ENCODE measurements at regions not wholly inside any gene's neighbourhood (a gene's known extent, or its start where the extent isn't known, plus 50 kb on each side); places are given as distances from the start of the nearest gene placed in this dataset.

- no peaks in the 10 kb centered on the region for H3K27me3 Mint-ChIP-seq (ENCODE audit: unreplicated experiment)
- DNase-seq (ENCODE audit: extremely low spot score, unreplicated experiment): no peak
- no peaks in the 10 kb centered on the region for H3K4me1 Mint-ChIP-seq (ENCODE audit: unreplicated experiment)
- H3K9me3 Mint-ChIP-seq (ENCODE audit: unreplicated experiment): peaks cover 19% of the 10 kb centered on the region
- no peaks in the 10 kb centered on the region for H3K36me3 Mint-ChIP-seq (ENCODE audit: unreplicated experiment)
- no peak overlapping the region for H3K27ac Mint-ChIP-seq (ENCODE audit: unreplicated experiment)
- no peak overlapping the region for H3K4me3 Mint-ChIP-seq (ENCODE audit: unreplicated experiment)
- TF ChIP-seq CTCF (IDR thresholded peaks at IDR 0.05): no peak
These were observed 243.9 kb downstream of the DLL1 start for GRCh38 chr6:170046791-170047626.

GRCh38 chr6:170045981-170046667 lies 244.8 kb downstream of the DLL1 start:
- Mint-ChIP-seq H3K27me3 (ENCODE audit: unreplicated experiment) (no peaks in the 10 kb centered on the region), H3K4me3 (ENCODE audit: unreplicated experiment) (no peak overlapping the region), H3K4me1 (ENCODE audit: unreplicated experiment) (no peaks in the 10 kb centered on the region), H3K27ac (ENCODE audit: unreplicated experiment) (no peak overlapping the region), H3K36me3 (ENCODE audit: unreplicated experiment) (no peaks in the 10 kb centered on the region), H3K9me3 (ENCODE audit: unreplicated experiment) (peaks cover 21% of the 10 kb centered on the region)
- DNase-seq (ENCODE audit: extremely low spot score, unreplicated experiment): no peak
- TF ChIP-seq CTCF (IDR thresholded peaks at IDR 0.05): no peak

GRCh38 chr6:170045563-170045960 lies 245.3 kb downstream of the DLL1 start:
- Mint-ChIP-seq H3K9me3 (ENCODE audit: unreplicated experiment) (peaks cover 21% of the 10 kb centered on the region), H3K36me3 (ENCODE audit: unreplicated experiment) (no peaks in the 10 kb centered on the region), H3K27me3 (ENCODE audit: unreplicated experiment) (no peaks in the 10 kb centered on the region), H3K4me3 (ENCODE audit: unreplicated experiment) (no peak overlapping the region), H3K27ac (ENCODE audit: unreplicated experiment) (no peak overlapping the region), H3K4me1 (ENCODE audit: unreplicated experiment) (no peaks in the 10 kb centered on the region)
- no peak for DNase-seq (ENCODE audit: extremely low spot score, unreplicated experiment)
- TF ChIP-seq CTCF (IDR thresholded peaks at IDR 0.05): no peak

DNA sequence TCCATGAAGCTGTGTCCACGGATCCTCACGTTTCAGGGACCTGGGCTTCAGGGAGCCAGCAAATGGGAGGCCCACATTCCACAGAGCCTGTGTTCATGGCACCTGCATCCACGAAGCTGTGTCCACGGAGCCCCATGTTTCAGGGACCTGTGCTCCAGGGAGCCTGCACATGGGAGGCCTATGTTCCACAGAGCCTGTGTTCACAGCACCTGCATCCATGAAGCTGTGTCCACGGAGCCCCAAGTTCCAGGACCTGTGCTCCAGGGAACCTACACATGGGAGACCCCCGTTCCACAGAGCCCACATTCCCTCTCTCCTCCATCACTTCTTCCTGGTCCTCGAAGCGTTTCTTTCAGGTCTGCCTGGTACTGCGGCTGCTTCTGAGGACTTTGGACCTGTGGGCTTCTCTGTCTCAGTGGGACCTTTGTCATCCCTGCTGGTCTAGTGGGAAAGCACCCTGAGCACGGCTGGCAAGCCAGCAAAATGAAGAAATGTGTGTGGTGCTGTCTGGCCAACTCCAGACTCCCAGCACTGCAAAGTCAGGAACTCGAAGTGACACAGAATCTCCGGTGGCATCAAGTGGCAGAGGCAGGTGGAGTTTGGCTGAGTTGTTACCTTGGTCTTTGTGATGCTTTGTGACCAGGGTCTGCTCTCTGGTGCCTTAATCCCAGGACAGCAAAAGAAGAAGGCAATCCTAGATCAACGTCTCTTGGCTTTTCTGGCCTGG lies 245.9 kb downstream of the DLL1 start:
- H3K9me3 Mint-ChIP-seq (ENCODE audit: unreplicated experiment): peaks cover 26% of the 10 kb centered on the region
- H3K36me3 Mint-ChIP-seq (ENCODE audit: unreplicated experiment): no peaks in the 10 kb centered on the region
- H3K27ac Mint-ChIP-seq (ENCODE audit: unreplicated experiment): no peak overlapping the region
- no peak overlapping the region for H3K4me3 Mint-ChIP-seq (ENCODE audit: unreplicated experiment)
- TF ChIP-seq CTCF (IDR thresholded peaks at IDR 0.05): no peak
- H3K27me3 Mint-ChIP-seq (ENCODE audit: unreplicated experiment): no peaks in the 10 kb centered on the region
- no peaks in the 10 kb centered on the region for H3K4me1 Mint-ChIP-seq (ENCODE audit: unreplicated experiment)
- DNase-seq (ENCODE audit: extremely low spot score, unreplicated experiment): no peak

All from osteocyte (in vitro differentiated cells).